ENCODE measurements at regions not wholly inside any gene's neighbourhood (a gene's known extent, or its start where the extent isn't known, plus 50 kb on each side); places are given as distances from the start of the nearest gene placed in this dataset.
A peak's percentile ranks its signal among the peaks of the same experiment; 100 is the strongest.

GRCh38 chr2:120863661-120864320, 128.1 kb downstream of the GLI2 start:
- H4K20me1 ChIP-seq (ENCODE audit: insufficient read depth, low read length) = peaks cover 12% of the 10 kb centered on the region
- H3K4me3 ChIP-seq (ENCODE audit: insufficient read depth, low read length) = no peak overlapping the region
- peak; percentile 95 for DNase-seq (ENCODE audit: insufficient read length, low spot score, missing footprints)

GRCh38 chr2:120864981-120865380, 129.3 kb downstream of the GLI2 start:
- no peaks in the 10 kb centered on the region for H3K27me3 ChIP-seq (ENCODE audit: insufficient read depth, low read length)
- no peak overlapping the region for H2AFZ ChIP-seq (ENCODE audit: low read length)
- peaks cover 18% of the 10 kb centered on the region for H4K20me1 ChIP-seq (ENCODE audit: insufficient read depth, low read length)
- peaks cover 62% of the 10 kb centered on the region for H3K4me1 ChIP-seq (ENCODE audit: insufficient read depth, low read length)
- peak; percentile 96 for DNase-seq (ENCODE audit: insufficient read length, low spot score, missing footprints)
- TF ChIP-seq, protein P1, sequence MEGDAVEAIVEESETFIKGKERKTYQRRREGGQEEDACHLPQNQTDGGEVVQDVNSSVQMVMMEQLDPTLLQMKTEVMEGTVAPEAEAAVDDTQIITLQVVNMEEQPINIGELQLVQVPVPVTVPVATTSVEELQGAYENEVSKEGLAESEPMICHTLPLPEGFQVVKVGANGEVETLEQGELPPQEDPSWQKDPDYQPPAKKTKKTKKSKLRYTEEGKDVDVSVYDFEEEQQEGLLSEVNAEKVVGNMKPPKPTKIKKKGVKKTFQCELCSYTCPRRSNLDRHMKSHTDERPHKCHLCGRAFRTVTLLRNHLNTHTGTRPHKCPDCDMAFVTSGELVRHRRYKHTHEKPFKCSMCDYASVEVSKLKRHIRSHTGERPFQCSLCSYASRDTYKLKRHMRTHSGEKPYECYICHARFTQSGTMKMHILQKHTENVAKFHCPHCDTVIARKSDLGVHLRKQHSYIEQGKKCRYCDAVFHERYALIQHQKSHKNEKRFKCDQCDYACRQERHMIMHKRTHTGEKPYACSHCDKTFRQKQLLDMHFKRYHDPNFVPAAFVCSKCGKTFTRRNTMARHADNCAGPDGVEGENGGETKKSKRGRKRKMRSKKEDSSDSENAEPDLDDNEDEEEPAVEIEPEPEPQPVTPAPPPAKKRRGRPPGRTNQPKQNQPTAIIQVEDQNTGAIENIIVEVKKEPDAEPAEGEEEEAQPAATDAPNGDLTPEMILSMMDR (IDR thresholded peaks at IDR 0.05; ENCODE audit: extremely low read depth, low read depth, low read length) = no peak
- H3K4me3 ChIP-seq (ENCODE audit: insufficient read depth, low read length) = no peak overlapping the region
- H3K4me2 ChIP-seq (ENCODE audit: insufficient read depth, low read length) = no peak overlapping the region
- no peaks in the 10 kb centered on the region for H3K9me3 ChIP-seq (ENCODE audit: low read depth, low read length)
- H3K27ac ChIP-seq (ENCODE audit: low read depth, low read length) = peak overlapping the region; percentile 54
- H3K36me3 ChIP-seq (ENCODE audit: insufficient read depth, low read length) = no peaks in the 10 kb centered on the region
- peaks cover 55% of the 10 kb centered on the region for H3K79me2 ChIP-seq (ENCODE audit: insufficient read depth, low read length)

More at GRCh38 chr2:120863661-120864320, 128.1 kb downstream of the GLI2 start:
- H3K4me1 ChIP-seq (ENCODE audit: insufficient read depth, low read length) = peaks cover 61% of the 10 kb centered on the region
- no peak overlapping the region for H2AFZ ChIP-seq (ENCODE audit: low read length)
- H3K36me3 ChIP-seq (ENCODE audit: insufficient read depth, low read length) = no peaks in the 10 kb centered on the region
- no peaks in the 10 kb centered on the region for H3K9me3 ChIP-seq (ENCODE audit: low read depth, low read length)
- H3K27me3 ChIP-seq (ENCODE audit: insufficient read depth, low read length) = no peaks in the 10 kb centered on the region
- H3K79me2 ChIP-seq (ENCODE audit: insufficient read depth, low read length) = peaks cover 45% of the 10 kb centered on the region
- TF ChIP-seq, protein P1 (IDR thresholded peaks at IDR 0.05; ENCODE audit: extremely low read depth, low read depth, low read length) = no peak
- H3K27ac ChIP-seq (ENCODE audit: low read depth, low read length) = peak overlapping the region; percentile 63
- no peak overlapping the region for H3K4me2 ChIP-seq (ENCODE audit: insufficient read depth, low read length)

GRCh38 chr2:120865656-120866055, 130.0 kb downstream of the GLI2 start:
- TF ChIP-seq, protein P1 (IDR thresholded peaks at IDR 0.05; ENCODE audit: extremely low read depth, low read depth, low read length) = no peak
- H3K9me3 ChIP-seq (ENCODE audit: low read depth, low read length) = no peaks in the 10 kb centered on the region
- H3K27me3 ChIP-seq (ENCODE audit: insufficient read depth, low read length) = no peaks in the 10 kb centered on the region
- H3K4me2 ChIP-seq (ENCODE audit: insufficient read depth, low read length) = no peak overlapping the region
- peaks cover 3% of the 10 kb centered on the region for H3K36me3 ChIP-seq (ENCODE audit: insufficient read depth, low read length)
- peak overlapping the region; percentile 54 for H3K27ac ChIP-seq (ENCODE audit: low read depth, low read length)
- H3K4me1 ChIP-seq (ENCODE audit: insufficient read depth, low read length) = peaks cover 62% of the 10 kb centered on the region
- peaks cover 21% of the 10 kb centered on the region for H4K20me1 ChIP-seq (ENCODE audit: insufficient read depth, low read length)
- no peak overlapping the region for H3K4me3 ChIP-seq (ENCODE audit: insufficient read depth, low read length)
- no peak for DNase-seq (ENCODE audit: insufficient read length, low spot score, missing footprints)
- no peak overlapping the region for H2AFZ ChIP-seq (ENCODE audit: low read length)
- H3K79me2 ChIP-seq (ENCODE audit: insufficient read depth, low read length) = peaks cover 56% of the 10 kb centered on the region

DNA sequence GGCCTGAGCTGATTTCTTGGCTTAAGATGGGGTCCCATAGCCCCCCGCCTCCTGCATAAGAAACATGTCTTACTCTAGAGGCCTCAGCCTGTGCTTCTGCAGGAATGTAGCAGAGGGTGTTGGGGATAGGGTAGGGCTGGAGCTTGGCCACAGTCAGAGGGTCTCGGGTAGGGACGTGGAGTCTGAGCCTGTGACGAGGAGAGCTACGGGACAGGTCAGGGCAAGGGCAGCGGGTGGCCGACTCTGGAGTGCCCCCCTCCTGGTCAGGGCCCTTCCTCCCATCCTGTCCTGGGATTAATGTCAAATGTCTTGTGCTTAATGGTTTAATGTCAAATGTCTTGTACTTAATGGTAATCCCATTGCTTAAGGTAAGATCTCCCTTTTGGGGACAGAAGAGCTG, 130.4 kb downstream of the GLI2 start:
- no peak for DNase-seq (ENCODE audit: insufficient read length, low spot score, missing footprints)
- Histone ChIP-seq H3K4me1 (ENCODE audit: insufficient read depth, low read length) (peaks cover 60% of the 10 kb centered on the region), H2AFZ (ENCODE audit: low read length) (no peak overlapping the region), H4K20me1 (ENCODE audit: insufficient read depth, low read length) (peaks cover 22% of the 10 kb centered on the region), H3K4me3 (ENCODE audit: insufficient read depth, low read length) (no peak overlapping the region), H3K27ac (ENCODE audit: low read depth, low read length) (no peak overlapping the region), H3K79me2 (ENCODE audit: insufficient read depth, low read length) (peaks cover 57% of the 10 kb centered on the region), H3K9me3 (ENCODE audit: low read depth, low read length) (no peaks in the 10 kb centered on the region), H3K36me3 (ENCODE audit: insufficient read depth, low read length) (peaks cover 7% of the 10 kb centered on the region), H3K4me2 (ENCODE audit: insufficient read depth, low read length) (no peak overlapping the region), H3K27me3 (ENCODE audit: insufficient read depth, low read length) (no peaks in the 10 kb centered on the region)
- TF ChIP-seq, protein P1 (IDR thresholded peaks at IDR 0.05; ENCODE audit: extremely low read depth, low read depth, low read length) = no peak

Measured in osteoblast (primary cell).